ENCODE measurements at regions not wholly inside any gene's neighbourhood (a gene's known extent, or its start where the extent isn't known, plus 50 kb on each side); places are given as distances from the start of the nearest gene placed in this dataset.

DNA sequence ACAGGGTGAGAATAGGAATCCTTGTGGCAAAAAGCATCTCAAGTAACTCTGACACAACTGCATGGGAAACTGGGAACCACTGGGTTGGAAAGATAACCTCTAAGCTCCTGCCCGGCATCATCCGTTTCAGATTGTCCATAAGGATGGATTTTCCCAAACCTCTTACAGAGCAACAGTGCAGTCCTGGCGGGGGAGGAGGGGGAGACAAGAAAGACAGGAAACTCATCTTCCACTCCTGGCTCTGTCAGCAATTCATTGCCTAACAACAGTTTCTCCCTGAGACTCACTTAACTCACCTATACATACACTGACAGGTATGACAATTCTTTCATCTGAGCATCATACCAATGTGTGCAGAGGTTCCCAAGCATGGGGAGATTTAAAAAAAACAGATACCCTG, 279.0 kb downstream of the RPLP1 start:
- Mint-ChIP-seq H3K9me3 (peaks cover 7% of the 10 kb centered on the region), H3K27ac (no peak overlapping the region), H3K27me3 (ENCODE audit: low read depth) (peaks cover under 1% of the 10 kb centered on the region), H3K4me1 (peaks cover 54% of the 10 kb centered on the region), H3K4me3 (no peak overlapping the region), H3K36me3 (no peaks in the 10 kb centered on the region)
- POLR2A ChIA-PET = no interaction called here
- DNase-seq (ENCODE audit: low spot score) (no peak), ATAC-seq (no peak)
- TF ChIP-seq ZNF396 (CRISPR knock-in tag; IDR thresholded peaks at IDR 0.05; ENCODE audit: borderline replicate concordance) (no peak), TEAD4 (CRISPR knock-in tag; IDR thresholded peaks at IDR 0.05) (no peak), AR (CRISPR knock-in tag; IDR thresholded peaks at IDR 0.05) (no peak), ZNF423 (CRISPR knock-in tag; IDR thresholded peaks at IDR 0.05) (no peak), MXD4 (CRISPR knock-in tag; IDR thresholded peaks at IDR 0.05; ENCODE audit: borderline replicate concordance) (no peak)
- CTCF ChIA-PET = interaction anchor here (0.7 kb wide), 2 partner anchors 8 to 140 kb away, joined by 3 read pairs; no protein-coding TSS in a partner anchor

DNA sequence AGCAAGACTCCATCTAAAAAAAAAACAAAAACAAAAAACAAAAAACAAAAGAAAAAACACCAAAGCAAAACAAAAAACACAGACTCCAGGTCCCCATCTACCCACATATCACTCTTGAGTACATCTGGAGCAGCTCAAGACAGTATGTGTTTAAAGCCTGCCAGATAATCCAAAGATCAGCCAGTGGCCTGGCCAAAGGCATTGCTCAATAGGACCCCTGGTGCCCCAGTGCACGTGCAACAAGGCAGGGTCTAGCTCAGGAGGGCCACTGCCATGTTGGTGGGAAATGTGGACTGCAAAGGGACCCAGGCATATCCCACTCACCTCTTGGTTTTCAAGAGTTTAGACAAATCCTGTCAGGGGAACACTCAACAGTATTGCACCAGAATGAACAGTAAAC, 279.5 kb downstream of the RPLP1 start:
- no peak overlapping the region for H3K4me3 Mint-ChIP-seq
- peaks cover 10% of the 10 kb centered on the region for H3K9me3 Mint-ChIP-seq
- no peak for ATAC-seq
- H3K36me3 Mint-ChIP-seq = no peaks in the 10 kb centered on the region
- H3K27ac Mint-ChIP-seq = no peak overlapping the region
- H3K27me3 Mint-ChIP-seq (ENCODE audit: low read depth) = no peaks in the 10 kb centered on the region; the same call in 1 of the 2 replicates
- peaks cover 50% of the 10 kb centered on the region for H3K4me1 Mint-ChIP-seq
- POLR2A ChIA-PET = no interaction called here
- CTCF ChIA-PET = interaction anchor here (0.7 kb wide), 1 partner anchor 9 kb away, joined by 3 read pairs; no protein-coding TSS in a partner anchor
- DNase-seq (ENCODE audit: low spot score) = no peak
- TF ChIP-seq ZNF281 (CRISPR knock-in tag; IDR thresholded peaks at IDR 0.05) (no peak), USF2 (CRISPR knock-in tag; IDR thresholded peaks at IDR 0.05) (no peak), IRF2 (CRISPR knock-in tag; IDR thresholded peaks at IDR 0.05; ENCODE audit: borderline replicate concordance, low read depth) (no peak), CTCF (IDR thresholded peaks at IDR 0.05) (no peak), ZSCAN18 (CRISPR knock-in tag; IDR thresholded peaks at IDR 0.05) (no peak), NFE2L1 (CRISPR knock-in tag; IDR thresholded peaks at IDR 0.05) (no peak), MAX (CRISPR knock-in tag; IDR thresholded peaks at IDR 0.05) (no peak), E2F5 (CRISPR knock-in tag; IDR thresholded peaks at IDR 0.05) (no peak), ATF1 (CRISPR knock-in tag; IDR thresholded peaks at IDR 0.05) (no peak), ZNF671 (CRISPR knock-in tag; IDR thresholded peaks at IDR 0.05) (no peak)
- TF ChIP-seq, protein P1, sequence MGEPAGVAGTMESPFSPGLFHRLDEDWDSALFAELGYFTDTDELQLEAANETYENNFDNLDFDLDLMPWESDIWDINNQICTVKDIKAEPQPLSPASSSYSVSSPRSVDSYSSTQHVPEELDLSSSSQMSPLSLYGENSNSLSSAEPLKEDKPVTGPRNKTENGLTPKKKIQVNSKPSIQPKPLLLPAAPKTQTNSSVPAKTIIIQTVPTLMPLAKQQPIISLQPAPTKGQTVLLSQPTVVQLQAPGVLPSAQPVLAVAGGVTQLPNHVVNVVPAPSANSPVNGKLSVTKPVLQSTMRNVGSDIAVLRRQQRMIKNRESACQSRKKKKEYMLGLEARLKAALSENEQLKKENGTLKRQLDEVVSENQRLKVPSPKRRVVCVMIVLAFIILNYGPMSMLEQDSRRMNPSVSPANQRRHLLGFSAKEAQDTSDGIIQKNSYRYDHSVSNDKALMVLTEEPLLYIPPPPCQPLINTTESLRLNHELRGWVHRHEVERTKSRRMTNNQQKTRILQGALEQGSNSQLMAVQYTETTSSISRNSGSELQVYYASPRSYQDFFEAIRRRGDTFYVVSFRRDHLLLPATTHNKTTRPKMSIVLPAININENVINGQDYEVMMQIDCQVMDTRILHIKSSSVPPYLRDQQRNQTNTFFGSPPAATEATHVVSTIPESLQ (CRISPR knock-in tag; IDR thresholded peaks at IDR 0.05) = no peak
- TF ChIP-seq, protein P2, sequence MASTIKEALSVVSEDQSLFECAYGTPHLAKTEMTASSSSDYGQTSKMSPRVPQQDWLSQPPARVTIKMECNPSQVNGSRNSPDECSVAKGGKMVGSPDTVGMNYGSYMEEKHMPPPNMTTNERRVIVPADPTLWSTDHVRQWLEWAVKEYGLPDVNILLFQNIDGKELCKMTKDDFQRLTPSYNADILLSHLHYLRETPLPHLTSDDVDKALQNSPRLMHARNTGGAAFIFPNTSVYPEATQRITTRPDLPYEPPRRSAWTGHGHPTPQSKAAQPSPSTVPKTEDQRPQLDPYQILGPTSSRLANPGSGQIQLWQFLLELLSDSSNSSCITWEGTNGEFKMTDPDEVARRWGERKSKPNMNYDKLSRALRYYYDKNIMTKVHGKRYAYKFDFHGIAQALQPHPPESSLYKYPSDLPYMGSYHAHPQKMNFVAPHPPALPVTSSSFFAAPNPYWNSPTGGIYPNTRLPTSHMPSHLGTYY (CRISPR knock-in tag; IDR thresholded peaks at IDR 0.05) = no peak

All from WTC11 (cell line).